ENCODE measurements at regions not wholly inside any gene's neighbourhood (a gene's known extent, or its start where the extent isn't known, plus 50 kb on each side); places are given as distances from the start of the nearest gene placed in this dataset.

DNA sequence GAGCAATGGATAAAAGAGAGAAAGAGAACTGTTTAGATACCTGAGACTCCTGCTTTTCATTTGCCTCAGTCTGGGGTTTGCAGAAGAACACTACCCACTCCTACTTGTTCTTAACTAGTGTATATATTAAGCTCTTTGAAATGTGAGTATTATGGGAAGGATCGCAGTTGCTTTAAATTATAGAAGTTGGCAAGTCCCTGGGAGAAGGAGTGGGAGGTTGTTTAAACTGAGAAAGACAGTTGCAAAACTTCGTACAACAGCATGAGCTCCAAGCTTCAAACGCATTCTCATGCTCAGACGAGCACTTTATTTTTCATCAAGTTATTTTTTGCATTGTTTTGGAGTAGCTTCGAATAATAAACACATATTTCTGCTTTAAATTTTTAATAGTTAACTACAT lies 88.1 kb upstream of the C1QTNF7 start:
- DNase-seq: no peak
- Histone ChIP-seq H3K9me3 (no peaks in the 10 kb centered on the region), H3K4me1 (no peaks in the 10 kb centered on the region), H3K36me3 (ENCODE audit: insufficient read depth in 1 of 2, low read depth in 1 of 2) (no peaks in the 10 kb centered on the region), H3K27ac (no peak overlapping the region), H3K27me3 (ENCODE audit: insufficient read depth in 3 of 3, low read length in 2 of 3) (peaks cover 0 to 2% (median 0%) of the 10 kb centered on the region in 3 donors), H3K4me3 (no peak overlapping the region)
- WGBS, 3 donors: 51 to 54% (median 53%) methylated on average over 5 of the region's 5 CpGs
- TF ChIP-seq, protein P1, sequence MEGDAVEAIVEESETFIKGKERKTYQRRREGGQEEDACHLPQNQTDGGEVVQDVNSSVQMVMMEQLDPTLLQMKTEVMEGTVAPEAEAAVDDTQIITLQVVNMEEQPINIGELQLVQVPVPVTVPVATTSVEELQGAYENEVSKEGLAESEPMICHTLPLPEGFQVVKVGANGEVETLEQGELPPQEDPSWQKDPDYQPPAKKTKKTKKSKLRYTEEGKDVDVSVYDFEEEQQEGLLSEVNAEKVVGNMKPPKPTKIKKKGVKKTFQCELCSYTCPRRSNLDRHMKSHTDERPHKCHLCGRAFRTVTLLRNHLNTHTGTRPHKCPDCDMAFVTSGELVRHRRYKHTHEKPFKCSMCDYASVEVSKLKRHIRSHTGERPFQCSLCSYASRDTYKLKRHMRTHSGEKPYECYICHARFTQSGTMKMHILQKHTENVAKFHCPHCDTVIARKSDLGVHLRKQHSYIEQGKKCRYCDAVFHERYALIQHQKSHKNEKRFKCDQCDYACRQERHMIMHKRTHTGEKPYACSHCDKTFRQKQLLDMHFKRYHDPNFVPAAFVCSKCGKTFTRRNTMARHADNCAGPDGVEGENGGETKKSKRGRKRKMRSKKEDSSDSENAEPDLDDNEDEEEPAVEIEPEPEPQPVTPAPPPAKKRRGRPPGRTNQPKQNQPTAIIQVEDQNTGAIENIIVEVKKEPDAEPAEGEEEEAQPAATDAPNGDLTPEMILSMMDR (IDR thresholded peaks at IDR 0.05): no peak
- intact Hi-C loops (cut with DNase I): no loop called here
- ATAC-seq: no peak

DNA sequence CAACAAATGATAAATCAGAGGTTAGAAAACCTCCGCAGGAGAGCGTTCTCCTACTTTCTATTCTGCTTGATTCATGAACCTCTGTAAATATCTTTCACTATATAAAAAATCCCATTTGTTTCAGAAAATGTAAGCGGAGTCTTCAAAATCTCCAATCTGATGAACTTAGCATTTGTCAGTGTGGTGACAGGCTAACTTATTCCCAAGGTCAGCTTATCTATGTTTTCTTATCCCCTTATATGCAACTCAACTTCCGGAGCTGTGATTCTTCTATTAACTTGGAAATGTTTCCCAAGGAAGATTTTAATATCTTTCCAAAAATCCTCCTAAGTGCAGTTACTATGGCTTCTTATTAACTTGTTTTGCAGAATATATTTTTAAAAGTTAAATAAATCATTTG lies 87.5 kb upstream of the C1QTNF7 start:
- 71 to 78% (median 75%) methylated on average over 4 of the region's 4 CpGs for WGBS, 3 donors
- TF ChIP-seq, protein P1 (IDR thresholded peaks at IDR 0.05): no peak
- Histone ChIP-seq H3K4me3 (no peak overlapping the region), H3K27ac (no peak overlapping the region), H3K36me3 (ENCODE audit: insufficient read depth in 1 of 2, low read depth in 1 of 2) (no peaks in the 10 kb centered on the region), H3K4me1 (no peaks in the 10 kb centered on the region), H3K9me3 (no peaks in the 10 kb centered on the region), H3K27me3 (ENCODE audit: insufficient read depth in 3 of 3, low read length in 2 of 3) (peaks cover 0 to 2% (median 0%) of the 10 kb centered on the region in 3 donors)
- DNase-seq (no peak), ATAC-seq (no peak)
- intact Hi-C loops (cut with DNase I): no loop called here

DNA sequence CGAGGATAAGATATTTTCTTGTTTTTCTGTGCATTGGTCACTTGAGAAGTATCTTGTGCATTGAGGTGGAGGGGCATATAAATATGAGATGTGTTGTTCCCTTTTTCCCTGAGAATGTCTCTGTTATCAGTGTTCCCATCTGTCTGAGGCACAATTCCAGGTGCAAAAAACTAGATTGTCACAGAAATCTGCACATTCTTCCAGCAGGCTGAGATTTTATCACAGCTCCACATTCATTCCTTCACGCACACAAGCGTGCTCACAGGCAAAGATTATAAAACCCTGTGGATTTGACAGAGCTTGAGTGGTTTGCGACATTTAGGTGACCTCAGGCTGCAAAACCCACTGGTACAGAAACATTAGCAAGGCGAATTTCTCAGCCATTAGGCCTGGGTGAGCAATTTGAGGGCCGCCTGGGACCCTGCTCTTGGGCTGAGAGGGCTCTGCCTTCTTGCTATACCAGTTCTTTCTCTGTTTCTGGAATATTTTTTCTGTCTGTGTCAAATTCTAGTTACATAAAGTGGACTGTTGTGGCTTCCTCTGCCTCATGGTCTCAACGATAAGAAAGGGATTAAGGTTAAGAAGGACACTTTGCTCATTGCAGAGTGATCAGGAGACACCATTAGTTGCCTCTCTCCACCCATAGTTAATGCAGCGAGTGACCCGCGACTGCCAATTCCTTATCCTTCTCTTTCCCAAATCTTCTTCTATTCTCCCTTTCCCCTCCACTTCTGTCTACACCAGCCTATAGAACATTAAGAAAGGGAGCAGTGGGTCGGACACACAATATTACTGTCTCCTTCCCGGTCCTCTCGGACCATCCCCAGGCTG lies 86.7 kb upstream of the C1QTNF7 start:
- WGBS, 3 donors: 73 to 81% (median 78%) methylated on average over 13 of the region's 13 CpGs
- no peak for ATAC-seq

DNA sequence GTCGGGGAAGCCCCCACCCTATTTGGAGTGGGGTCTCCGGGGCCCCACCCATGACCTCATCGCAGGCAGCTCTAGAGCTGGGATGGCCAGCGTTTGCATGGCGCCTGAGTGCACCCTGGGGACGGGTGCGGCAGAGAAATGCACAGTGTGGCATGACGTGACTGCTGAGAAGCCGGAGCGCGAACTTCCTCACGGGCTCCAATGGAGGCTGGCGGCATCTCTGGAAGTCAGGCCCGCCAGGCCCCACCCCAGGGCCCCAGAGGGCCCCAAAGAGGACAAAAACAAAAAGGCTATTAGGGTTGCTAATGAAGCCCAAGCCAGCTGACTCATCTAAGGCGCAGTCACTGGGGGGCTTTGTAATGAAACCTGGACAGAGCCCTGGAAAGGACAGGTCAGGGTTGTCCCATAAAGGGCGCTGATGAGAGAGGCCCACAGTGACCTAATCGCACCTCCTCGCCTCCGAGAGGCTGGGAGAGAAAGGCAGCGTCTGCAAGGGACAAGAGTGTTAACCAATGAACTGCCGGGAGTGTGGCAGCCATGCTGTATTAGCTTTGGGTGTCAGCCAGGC lies 86.0 kb upstream of the C1QTNF7 start:
- 81 to 85% (median 81%) methylated on average over 21 of the region's 21 CpGs for WGBS, 3 donors
- TF ChIP-seq, protein P1 (IDR thresholded peaks at IDR 0.05): no peak
- no peaks in the 10 kb centered on the region for H3K9me3 ChIP-seq
- no peak for ATAC-seq
- intact Hi-C loops (cut with DNase I): no loop called here
- H3K4me1 ChIP-seq: no peaks in the 10 kb centered on the region
- peak; percentile 20 to 46 for DNase-seq
- no peaks in the 10 kb centered on the region for H3K36me3 ChIP-seq (ENCODE audit: insufficient read depth in 1 of 2, low read depth in 1 of 2)
- H3K4me3 ChIP-seq: no peak overlapping the region
- peaks cover 0 to 2% (median 0%) of the 10 kb centered on the region in 3 donors for H3K27me3 ChIP-seq (ENCODE audit: insufficient read depth in 3 of 3, low read length in 2 of 3)
- no peak overlapping the region for H3K27ac ChIP-seq

More for the DNA sequence above, 86.7 kb upstream of the C1QTNF7 start:
- intact Hi-C loops (cut with DNase I): no loop called here
- TF ChIP-seq, protein P1 (IDR thresholded peaks at IDR 0.05): no peak
- no peaks in the 10 kb centered on the region for H3K9me3 ChIP-seq
- no peaks in the 10 kb centered on the region for H3K4me1 ChIP-seq
- no peak overlapping the region for H3K4me3 ChIP-seq
- DNase-seq: no peak
- no peak overlapping the region for H3K27ac ChIP-seq
- H3K27me3 ChIP-seq (ENCODE audit: insufficient read depth in 3 of 3, low read length in 2 of 3): peaks cover 0 to 2% (median 0%) of the 10 kb centered on the region in 3 donors
- no peaks in the 10 kb centered on the region for H3K36me3 ChIP-seq (ENCODE audit: insufficient read depth in 1 of 2, low read depth in 1 of 2)

Measured in psoas muscle (tissue), 7 donors.